GM19468 (cell line): ENCODE measurements at regions not wholly inside any gene's neighbourhood (a gene's known extent, or its start where the extent isn't known, plus 50 kb on each side); places are given as distances from the start of the nearest gene placed in this dataset.

Source experiments
- ATAC-seq: cut with Tn5 transposase; IDR thresholded peaks from one replicate; pipeline ENCODE4 v1.9.1; 2021; ENCODE audit warnings: mild to moderate bottlenecking, moderate library complexity, moderate number of reproducible peaks; ENCODE audit not compliant: unreplicated experiment; ENCODE audit errors: extremely low read depth

DNA sequence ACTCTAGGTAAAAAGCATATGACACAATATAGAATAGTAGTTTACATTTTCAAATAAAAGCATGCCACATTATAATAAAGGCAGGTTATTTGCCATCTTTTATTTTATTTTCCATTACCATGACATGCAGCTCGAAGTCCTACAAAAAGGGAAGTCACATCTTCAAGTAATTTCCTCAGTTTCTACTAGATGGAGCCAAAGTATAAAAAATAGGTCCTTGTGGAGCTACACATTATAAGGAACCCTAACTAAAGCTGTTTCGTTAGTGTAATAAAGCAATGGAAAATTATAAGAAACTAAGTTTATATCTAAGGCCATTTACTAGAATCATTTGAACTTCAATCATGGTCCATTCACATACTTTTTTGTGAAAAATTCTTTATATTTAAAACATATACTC, 674.5 kb downstream of the KCNJ3 start:
- no peak for ATAC-seq

DNA sequence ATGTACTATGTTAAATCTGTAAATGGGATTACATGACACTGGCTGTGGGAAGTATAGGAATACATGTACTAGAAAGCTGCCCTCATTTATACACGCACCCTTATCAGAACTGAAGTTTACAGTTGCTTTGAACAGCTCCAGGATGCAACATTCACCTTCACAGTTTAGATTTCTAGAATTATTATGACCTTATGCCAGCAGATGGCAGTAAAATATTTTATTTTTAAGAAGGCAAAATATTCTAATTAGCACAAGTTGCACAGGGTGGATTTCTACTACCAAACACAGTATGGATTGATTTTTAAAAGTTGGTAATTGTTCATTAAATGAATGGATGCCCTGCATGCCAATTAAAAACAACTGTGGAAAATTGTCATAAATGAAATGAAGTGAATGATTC, 670.4 kb downstream of the KCNJ3 start:
- ATAC-seq, result no peak

- ATAC-seq, result no peak
These were observed 666.3 kb downstream of the KCNJ3 start for GRCh38 chr2:155364766-155365165.

DNA sequence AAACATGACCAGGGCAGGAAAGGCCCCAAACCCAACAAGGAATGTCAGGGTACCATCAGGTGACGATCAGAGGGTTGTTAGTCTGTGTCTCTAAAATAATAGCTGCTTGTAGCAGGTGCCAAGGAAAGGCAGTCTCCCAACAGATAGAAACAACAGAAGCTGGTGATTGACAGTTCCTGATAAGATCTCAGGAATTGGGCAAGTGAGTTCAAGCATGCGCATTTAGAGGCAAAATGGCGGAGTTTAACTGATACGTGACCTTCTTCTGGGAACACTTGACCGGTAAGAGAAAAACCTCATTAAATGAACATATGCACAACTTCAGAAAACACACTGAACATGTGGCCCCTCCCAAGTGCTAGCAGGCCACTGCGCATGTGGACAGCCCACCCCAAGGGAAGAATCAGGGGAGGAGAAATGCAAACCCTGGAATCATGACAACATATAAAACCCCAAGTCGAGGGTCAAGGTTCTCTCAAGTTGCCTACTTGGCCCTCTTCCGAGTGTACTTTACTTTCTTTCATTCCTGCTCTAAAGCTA, 664.9 kb downstream of the KCNJ3 start:
- ATAC-seq, result no peak

DNA sequence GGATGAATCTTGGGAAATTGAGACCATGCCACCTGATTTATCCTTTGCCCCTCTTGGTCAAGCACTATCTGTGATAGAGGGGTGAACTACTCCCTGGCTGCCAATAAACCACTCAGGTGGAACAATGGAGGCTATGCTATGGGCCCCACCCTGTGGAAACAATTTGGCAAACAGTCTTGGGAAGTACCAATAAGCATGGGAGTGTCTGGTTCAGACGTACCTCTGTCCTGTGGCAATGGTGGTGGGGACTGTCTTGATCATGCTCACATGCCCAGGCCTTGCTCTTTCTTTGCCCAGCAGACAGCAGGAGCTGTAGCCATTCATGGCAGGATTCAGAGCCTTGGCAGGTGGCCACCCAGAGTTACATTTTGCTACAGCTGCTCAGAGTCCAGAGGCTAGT, 658.7 kb downstream of the KCNJ3 start:
- ATAC-seq, result no peak

DNA sequence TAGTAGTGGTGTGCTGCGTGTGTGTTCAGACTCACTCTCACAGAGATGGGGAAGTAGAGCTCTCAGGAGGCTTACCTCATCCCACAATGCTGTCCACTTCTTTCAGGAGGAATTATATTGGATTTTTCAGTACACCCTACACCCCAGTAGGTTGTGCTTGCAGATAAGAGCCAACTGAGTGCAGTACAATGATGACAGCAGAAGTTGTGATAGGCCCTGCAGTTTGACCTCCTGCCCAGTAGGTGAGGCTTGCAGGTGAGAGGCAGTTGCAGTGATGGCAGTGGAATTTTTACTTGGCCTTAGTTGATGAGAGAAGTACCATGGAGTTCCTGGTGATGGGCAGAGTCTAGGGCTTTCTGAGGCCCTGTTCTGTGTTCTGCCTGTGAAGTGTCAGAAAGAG, 657.8 kb downstream of the KCNJ3 start:
- no peak for ATAC-seq

DNA sequence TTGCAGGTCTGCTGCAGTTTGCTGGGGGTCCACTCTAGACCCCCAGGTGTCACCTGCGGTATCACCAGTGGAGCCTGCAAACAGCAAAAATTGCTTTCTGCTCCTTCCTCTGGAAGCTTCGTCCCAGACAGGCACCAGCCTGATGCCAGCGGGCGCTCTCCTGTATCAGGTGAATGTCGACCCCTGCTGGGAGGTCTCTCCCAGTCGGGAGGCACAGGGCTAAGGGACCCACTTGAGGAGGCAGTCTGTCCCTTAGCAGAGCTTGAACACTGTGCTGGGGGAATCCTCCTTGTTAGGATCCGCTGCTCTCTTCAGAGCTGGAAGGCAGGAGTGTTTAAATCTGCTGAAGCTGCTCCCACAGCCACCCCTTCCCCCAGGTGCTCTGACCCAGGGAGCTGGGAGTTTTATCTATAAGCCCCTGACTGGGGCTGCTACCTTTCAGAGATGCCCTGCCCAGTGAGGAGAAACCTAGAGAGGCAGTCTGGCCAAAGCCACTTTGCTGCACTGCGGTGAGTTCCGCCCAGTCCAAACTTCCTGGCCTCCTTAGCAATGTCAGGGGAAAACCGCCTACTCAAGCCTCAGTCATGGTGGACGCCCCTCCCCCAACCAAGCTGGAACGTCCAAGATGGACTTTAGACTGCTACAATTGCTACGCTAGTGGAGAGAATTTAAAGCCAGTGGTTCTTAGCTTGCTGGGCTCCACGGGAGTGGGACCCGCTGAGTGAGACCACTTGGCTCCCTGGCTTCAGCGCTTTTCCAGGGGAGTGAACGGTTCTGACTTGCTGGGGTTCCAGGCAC, 652.5 kb downstream of the KCNJ3 start:
- ATAC-seq, result no peak

DNA sequence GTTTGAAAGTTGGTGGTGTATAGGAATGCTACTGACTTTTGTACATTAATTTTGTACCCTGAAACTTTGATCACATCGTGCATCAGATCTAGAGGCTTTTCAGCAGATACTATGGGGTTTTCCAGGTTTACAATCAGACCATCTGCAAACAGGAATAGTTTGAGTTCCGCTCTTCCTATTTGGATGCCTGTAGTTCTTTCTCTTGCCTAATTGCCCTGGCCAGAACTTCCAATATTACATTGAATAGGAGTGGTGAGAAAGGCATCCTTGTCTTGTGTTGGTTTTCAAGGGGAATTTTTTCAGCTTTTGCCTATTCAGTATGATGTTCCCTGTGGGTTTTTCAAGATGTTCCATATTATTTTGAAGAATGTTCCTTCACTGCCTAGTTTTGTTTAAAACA, 633.5 kb downstream of the KCNJ3 start:
- ATAC-seq, result no peak

- ATAC-seq, result no peak
These were observed 621.7 kb downstream of the KCNJ3 start for GRCh38 chr2:155320236-155320635.

DNA sequence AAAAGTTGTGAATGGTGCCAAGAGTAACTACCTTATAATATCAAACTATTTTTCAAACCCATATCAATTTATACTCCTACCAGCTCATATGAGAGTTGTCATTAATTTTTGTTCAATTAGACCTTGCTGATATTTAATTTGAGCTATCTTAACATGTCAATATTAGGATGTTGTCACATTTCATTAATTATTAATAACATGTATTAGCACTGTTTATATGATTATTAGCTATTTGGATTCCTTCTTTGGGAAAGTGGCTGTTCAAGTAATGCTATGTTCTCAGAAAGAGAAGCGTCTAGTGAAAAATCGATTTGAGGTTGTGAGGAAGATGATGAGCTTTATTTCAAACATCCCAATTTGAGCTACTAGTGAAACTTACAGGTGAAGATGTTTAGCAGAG, 620.2 kb downstream of the KCNJ3 start:
- ATAC-seq, result no peak

DNA sequence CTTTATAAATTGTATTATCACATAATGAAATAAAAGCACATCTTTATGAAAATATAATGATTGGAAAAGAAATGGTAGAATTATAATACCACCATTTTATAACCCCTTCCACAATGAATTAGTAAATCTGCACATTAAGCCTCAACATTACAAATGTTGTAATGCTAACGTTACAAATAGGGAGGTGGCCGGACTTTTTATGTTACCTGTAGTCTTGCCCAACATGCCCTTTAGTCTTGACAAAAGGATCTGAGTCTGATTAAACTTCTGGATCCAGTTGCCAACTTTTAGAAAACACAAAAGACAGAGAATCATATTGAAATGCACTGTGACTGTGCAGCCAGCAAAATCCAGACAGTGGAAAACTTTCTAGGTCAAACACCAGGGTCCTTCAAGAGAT, 617.3 kb downstream of the KCNJ3 start:
- no peak for ATAC-seq

- no peak for ATAC-seq
These were observed 612.1 kb downstream of the KCNJ3 start for GRCh38 chr2:155310589-155310988.

- no peak for ATAC-seq
These were observed 611.0 kb downstream of the KCNJ3 start for GRCh38 chr2:155309483-155309882.

- ATAC-seq, result no peak
These were observed 610.0 kb downstream of the KCNJ3 start for GRCh38 chr2:155308367-155309009.

GRCh38 chr2:155301221-155301620, 602.7 kb downstream of the KCNJ3 start:
- no peak for ATAC-seq

DNA sequence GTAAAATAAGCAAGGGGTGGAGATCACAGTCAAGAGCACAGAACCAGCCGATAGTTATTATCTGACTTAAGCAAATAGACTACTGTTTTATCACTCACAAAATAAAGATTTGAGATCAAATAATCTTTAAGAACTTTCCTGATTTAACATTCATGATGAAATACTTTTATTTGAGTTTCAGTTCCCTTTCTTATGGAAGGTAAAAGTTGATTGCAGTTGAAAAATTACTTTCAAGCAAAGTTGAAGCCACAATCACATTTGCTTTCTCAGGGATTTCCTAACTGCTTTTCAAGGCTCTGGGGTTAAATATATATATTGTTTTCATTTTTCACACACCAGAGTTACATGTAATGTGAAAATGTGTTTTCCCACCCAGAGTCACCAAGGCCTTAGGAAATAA, 599.5 kb downstream of the KCNJ3 start:
- ATAC-seq, result no peak

GRCh38 chr2:155294358-155294757, 595.9 kb downstream of the KCNJ3 start:
- no peak for ATAC-seq

DNA sequence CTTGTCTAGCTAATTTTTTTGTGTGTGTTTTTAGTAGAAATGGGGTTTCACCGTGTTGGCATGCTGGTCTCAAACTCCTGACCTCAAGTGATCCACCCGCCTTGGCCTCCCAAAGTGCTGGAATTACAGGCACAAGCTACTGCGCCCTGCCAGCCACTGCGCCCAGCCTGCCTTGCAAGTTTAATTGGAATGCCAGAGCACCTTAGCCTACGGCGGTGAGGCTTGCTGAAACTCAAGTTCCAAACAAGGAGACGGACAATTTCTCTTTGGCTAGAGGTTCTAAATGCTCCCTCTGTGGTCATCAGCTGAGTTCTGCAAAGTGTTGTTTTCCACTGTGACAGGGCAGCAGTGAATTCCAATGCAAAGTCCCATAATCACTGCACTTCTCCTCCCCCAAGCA, 583.4 kb downstream of the KCNJ3 start:
- no peak for ATAC-seq

DNA sequence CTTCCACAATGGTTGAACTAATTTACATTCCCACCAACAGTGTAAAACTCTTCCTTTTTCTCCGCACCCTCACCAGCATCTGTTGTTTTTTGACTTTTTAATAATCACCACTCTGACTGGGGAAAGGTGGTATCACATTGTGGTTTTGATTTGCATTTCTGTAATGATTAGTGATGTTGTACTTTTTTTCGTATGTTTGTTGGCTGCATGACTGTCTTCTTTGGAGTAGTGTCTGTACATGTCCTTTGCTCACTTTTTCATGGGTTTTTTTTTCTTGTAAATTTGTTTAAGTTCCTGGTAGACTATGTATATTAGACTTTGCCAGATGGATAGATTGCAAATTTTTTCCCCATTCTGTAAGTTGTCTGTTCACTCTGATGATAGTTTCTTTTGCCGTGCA, 574.8 kb downstream of the KCNJ3 start:
- ATAC-seq, result no peak

DNA sequence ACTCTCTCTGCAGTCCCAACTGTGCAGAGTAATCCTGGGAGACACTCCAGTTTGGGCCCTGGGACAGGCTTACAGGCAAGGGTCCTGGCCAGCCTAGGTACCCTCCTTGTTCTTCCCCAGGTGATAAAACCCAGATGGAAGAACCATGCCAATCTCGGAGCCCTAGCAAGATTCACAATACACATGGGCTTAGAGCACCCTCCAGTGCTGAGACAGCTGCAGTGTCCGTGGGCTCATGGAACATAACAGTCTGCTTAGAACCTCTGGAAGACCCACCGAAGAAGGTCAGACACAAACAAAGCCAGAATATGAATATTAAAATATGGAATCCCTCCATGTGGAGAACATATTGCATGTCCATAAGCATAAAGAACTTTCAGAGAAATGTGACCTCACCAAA, 568.1 kb downstream of the KCNJ3 start:
- no peak for ATAC-seq

- ATAC-seq, result no peak
These were observed 567.6 kb downstream of the KCNJ3 start for GRCh38 chr2:155266109-155266508.

GRCh38 chr2:155256803-155257202, 558.3 kb downstream of the KCNJ3 start:
- no peak for ATAC-seq
